IgD-negative memory B cell (primary cell): ENCODE measurements at regions not wholly inside any gene's neighbourhood (a gene's known extent, or its start where the extent isn't known, plus 50 kb on each side); places are given as distances from the start of the nearest gene placed in this dataset.

Experiments used
- H3K27ac Mint-ChIP-seq, 3 donors: one replicate each; pipeline ENCODE4 v1.8.0; 2020 to 2022; ENCODE audit warnings: mild to moderate bottlenecking in 3 of 3, mixed read lengths in 3 of 3, moderate library complexity in 1 of 3
- H3K27me3 Mint-ChIP-seq: one replicate; pipeline ENCODE4 v1.8.0; 2021; ENCODE audit warnings: mixed read lengths
- H3K36me3 Mint-ChIP-seq: one replicate; pipeline ENCODE4 v1.8.0; 2020; ENCODE audit warnings: mild to moderate bottlenecking, mixed read lengths
- H3K4me1 Mint-ChIP-seq, 3 donors: one replicate each; pipeline ENCODE4 v1.8.0; 2020 to 2022; ENCODE audit warnings: mixed read lengths in 3 of 3, mild to moderate bottlenecking in 1 of 3
- H3K4me3 Mint-ChIP-seq, 4 donors: one replicate each; pipeline ENCODE4 v1.8.0; 2020 to 2022; ENCODE audit warnings: mild to moderate bottlenecking in 4 of 4, mixed read lengths in 4 of 4, moderate library complexity in 3 of 4
- H3K9me3 Mint-ChIP-seq, 3 donors: one replicate each; pipeline ENCODE4 v1.8.0; 2020 to 2021; ENCODE audit warnings: mixed read lengths in 3 of 3, mild to moderate bottlenecking in 1 of 3

DNA sequence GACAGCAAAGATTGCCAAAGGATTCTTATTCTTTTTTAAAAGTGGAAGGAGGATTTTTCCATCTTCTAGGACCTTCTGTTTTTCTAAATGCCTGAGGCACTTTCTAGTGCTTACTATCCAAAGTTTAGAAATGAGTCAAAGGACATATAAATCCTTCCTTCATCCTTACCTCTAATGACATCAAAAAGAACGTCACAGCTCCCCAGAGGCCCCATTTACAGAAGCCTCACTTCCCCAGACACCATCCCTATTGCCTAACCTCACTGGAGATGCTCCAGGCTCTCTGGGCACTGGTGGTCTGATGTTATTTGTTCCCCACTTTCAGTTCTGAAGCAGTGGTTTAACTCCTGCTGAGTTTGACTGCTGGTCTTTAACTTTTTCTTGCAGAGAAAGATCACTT is 504.3 kb downstream of the AGTPBP1 start:
- H3K36me3 Mint-ChIP-seq: no peaks in the 10 kb centered on the region
- peaks cover 2% of the 10 kb centered on the region for H3K27me3 Mint-ChIP-seq
- H3K27ac Mint-ChIP-seq: no peak overlapping the region
- H3K9me3 Mint-ChIP-seq: peaks cover 2 to 21% (median 5%) of the 10 kb centered on the region in 3 donors
- no peaks in the 10 kb centered on the region for H3K4me1 Mint-ChIP-seq
- H3K4me3 Mint-ChIP-seq: no peak overlapping the region

DNA sequence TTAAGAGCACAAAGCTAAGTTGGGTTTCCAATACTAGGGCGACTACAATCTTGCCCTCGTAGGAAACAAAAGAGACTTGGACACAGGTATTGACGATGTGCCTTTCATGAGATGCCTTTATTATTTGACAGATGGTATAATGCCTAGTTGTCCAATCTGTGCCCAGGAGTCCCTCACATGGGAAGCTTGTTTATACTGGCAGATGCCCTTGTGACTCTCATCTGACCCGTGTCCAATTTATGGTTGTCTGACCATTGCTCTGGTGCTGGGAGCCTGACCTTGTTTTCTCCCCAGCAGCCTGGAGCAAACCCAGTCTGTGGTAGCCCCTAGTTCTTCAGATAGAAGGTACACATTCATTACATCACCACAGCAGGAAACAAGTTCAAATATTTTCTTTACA is 511.7 kb downstream of the AGTPBP1 start:
- no peak overlapping the region for H3K27ac Mint-ChIP-seq
- no peaks in the 10 kb centered on the region for H3K27me3 Mint-ChIP-seq
- peaks cover 0 to 4% (median 3%) of the 10 kb centered on the region in 3 donors for H3K9me3 Mint-ChIP-seq
- no peaks in the 10 kb centered on the region for H3K4me1 Mint-ChIP-seq
- H3K4me3 Mint-ChIP-seq: no peak overlapping the region
- H3K36me3 Mint-ChIP-seq: no peaks in the 10 kb centered on the region

DNA sequence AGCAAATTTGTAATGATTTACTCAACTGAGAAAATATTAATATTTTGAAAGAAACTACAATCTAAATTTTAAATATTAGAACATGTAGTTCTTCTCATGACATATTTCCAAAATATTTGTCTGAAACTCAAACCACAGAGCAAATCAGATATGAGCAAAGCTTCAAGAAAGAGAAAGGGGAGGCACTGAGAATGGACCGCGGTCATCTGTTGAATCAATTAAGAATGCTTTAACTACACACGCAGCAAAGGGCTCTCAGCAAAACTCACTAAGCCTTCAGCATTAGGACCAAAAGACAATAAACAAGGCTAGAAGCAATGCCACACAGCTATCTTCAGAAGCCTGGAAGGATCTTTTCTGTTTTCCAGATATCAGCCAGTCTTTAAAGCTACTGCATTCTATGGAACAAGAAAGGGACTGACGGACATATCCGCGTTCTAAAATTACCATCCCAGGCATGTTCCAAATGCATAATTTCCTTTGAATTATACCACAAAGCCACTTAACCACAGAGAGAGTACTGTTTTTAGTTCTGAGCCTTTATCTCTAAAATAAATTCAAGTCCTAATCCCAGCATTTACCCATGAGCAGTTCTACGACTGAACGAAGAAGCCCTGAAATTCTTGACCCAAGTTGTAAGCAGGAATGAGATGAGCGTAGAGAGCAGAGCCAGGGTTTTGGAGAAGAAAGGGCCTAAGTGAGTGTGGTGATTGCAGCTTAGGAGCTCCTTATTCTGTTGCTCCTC is 513.5 kb downstream of the AGTPBP1 start:
- Mint-ChIP-seq H3K4me1 (no peaks in the 10 kb centered on the region), H3K4me3 (no peak overlapping the region), H3K36me3 (no peaks in the 10 kb centered on the region), H3K27me3 (no peaks in the 10 kb centered on the region), H3K27ac (no peak overlapping the region), H3K9me3 (peaks cover 0 to 4% (median 0%) of the 10 kb centered on the region in 3 donors)

DNA sequence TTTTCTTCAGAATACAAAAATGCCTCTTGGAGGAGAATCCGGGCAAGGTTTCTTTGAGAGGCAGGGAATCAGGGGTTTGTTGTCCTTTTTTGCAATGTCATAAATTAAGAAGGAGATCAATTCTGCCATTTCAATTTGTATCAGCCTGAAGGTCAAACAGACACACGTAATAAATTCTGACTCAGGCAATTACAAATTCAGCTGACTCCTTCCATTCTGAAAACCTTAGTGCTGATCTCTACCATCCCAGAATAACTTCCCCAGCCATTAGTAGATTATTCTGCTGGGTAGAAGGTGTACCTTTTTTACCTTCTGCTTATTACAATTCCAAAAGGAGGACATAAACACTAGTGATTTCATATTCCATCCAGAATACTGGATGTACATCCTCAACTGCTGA is 516.6 kb downstream of the AGTPBP1 start:
- Mint-ChIP-seq H3K27me3 (no peaks in the 10 kb centered on the region), H3K36me3 (no peaks in the 10 kb centered on the region), H3K4me1 (no peaks in the 10 kb centered on the region), H3K9me3 (no peaks in the 10 kb centered on the region), H3K4me3 (no peak overlapping the region), H3K27ac (no peak overlapping the region)

DNA sequence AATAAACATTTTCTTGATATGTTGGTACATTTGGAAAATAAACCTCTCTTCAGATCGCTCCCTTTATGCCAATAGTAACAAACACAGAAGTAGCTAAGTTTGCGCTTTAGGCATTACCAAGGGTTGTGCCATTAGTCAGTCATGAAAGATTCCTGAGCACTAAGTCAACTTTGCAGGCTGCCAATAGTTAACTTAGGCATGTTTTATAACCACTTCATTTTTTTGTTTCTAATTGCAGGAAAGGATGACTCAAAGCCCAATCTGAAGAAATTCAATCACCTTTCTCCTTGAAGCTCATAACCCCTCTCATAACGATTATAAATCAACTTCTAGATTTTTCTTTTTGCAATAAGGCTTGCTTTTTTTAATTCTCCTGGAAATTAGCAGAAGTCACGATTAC is 517.0 kb downstream of the AGTPBP1 start:
- H3K27me3 Mint-ChIP-seq: no peaks in the 10 kb centered on the region
- no peaks in the 10 kb centered on the region for H3K9me3 Mint-ChIP-seq
- no peaks in the 10 kb centered on the region for H3K4me1 Mint-ChIP-seq
- no peak overlapping the region for H3K27ac Mint-ChIP-seq
- no peaks in the 10 kb centered on the region for H3K36me3 Mint-ChIP-seq
- no peak overlapping the region for H3K4me3 Mint-ChIP-seq

DNA sequence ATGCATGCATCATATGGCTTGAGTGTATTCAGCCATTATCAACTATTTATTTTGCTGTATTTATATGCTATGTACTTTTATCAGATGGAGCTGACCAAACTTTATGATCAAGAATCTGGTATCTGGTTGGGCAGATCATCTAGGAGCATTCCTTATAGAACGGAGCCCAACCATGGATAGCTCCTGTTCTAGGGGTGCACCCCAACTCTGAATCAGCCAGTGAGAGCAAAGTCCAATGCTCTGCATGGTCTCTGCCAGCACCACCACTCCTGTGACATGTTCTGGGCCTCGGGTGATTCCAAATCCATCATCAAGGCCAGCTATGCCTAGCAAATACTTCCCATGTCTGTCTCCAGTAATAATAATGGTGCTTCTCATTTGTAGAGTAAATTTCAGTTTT is 517.5 kb downstream of the AGTPBP1 start:
- no peaks in the 10 kb centered on the region for H3K4me1 Mint-ChIP-seq
- H3K9me3 Mint-ChIP-seq: no peaks in the 10 kb centered on the region
- H3K27me3 Mint-ChIP-seq: no peaks in the 10 kb centered on the region
- H3K27ac Mint-ChIP-seq: no peak overlapping the region
- no peaks in the 10 kb centered on the region for H3K36me3 Mint-ChIP-seq
- no peak overlapping the region for H3K4me3 Mint-ChIP-seq

DNA sequence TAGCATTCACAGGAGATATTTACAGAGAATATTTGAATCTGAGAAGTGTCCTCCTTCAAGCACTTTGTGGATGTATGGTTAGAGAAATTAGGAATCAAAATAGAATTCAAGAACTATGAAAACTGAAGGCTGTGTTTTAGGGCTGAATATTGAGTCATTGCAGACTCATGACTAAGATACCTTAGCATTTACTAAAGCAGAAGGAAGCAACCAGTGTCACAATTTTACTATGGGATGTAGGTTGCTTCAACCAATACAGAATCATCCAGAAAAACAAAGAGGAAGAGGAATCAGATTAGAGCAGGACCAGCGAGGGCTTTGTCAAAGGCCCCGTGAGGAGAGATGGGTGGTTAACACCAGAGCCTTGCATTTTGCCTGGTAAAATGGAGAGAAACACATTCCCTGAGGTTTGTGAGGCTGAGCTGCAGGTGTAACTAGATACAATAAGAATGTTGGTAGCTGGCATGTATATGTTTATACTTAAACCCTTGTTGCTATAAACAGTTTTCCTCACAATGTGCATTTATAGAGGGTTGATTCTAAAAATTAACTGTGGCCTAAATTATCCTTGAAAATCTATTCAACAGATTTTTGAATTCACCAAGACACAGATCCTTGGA is 518.1 kb downstream of the AGTPBP1 start:
- Mint-ChIP-seq H3K4me3 (no peak overlapping the region), H3K4me1 (no peaks in the 10 kb centered on the region), H3K27me3 (no peaks in the 10 kb centered on the region), H3K36me3 (no peaks in the 10 kb centered on the region), H3K9me3 (no peaks in the 10 kb centered on the region), H3K27ac (no peak overlapping the region)

DNA sequence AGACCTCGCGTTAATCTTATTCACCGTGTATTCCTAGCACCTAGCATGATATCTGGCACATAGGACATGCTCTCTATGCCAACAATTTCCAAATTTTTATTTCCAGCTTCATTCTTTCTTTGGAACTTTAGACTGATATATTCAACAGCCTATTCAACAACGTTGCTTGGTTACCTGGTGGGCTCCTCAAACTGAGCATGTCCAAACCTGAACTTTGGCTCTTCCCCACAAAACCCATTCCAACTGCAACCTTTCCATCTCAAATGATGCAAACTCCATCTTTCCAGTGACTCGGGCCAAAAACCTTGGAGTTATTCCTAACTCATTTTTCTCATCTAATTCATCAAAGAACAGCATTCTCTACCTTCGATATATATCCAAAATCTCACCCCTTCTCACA is 525.2 kb downstream of the AGTPBP1 start:
- Mint-ChIP-seq H3K27ac (no peak overlapping the region), H3K4me1 (peaks cover 0 to 1% (median 0%) of the 10 kb centered on the region in 3 donors), H3K9me3 (peaks cover 0 to 2% (median 0%) of the 10 kb centered on the region in 3 donors), H3K27me3 (peaks cover 5% of the 10 kb centered on the region), H3K4me3 (no peak overlapping the region), H3K36me3 (no peaks in the 10 kb centered on the region)

DNA sequence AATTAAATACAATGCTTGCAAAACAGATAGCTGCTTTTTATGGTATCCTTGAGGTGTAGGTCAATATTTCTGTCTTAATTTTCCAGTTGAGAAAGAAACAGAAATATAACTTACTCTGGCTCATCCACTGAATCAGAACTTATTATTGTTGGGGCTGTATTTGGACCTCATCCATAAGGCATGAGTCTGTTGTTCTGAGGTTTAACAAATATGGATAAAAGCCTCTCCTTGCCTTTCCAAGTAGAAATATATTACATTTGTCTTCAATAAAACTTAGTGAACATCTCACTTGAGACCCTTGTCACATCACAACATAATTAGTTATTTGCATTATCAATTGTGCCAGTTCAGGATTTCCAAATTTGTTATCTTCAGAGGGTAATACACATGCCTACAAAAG is 525.8 kb downstream of the AGTPBP1 start:
- Mint-ChIP-seq H3K4me3 (no peak overlapping the region), H3K27ac (no peak overlapping the region), H3K27me3 (peaks cover 5% of the 10 kb centered on the region), H3K4me1 (peaks cover 0 to 1% (median 0%) of the 10 kb centered on the region in 3 donors), H3K9me3 (peaks cover 0 to 2% (median under 1%) of the 10 kb centered on the region in 3 donors), H3K36me3 (no peaks in the 10 kb centered on the region)

DNA sequence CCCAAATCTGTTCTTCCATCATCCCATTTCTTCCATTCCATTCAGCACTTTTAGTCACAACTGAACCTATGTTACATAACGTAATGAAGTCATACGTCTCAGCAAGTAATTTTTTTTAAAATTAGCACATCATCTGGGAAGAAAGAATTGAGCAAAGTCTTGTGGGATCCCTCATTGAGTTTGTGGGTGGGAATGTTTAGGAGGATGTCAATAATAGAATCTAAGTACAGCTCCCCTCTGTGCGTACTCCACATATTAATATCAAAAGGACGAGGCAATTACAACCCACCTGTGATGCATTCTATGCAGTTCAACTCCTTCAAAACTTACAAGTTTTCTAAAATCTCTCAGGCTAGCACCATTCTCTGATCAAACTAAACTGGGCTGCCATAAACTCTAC is 526.3 kb downstream of the AGTPBP1 start:
- H3K4me1 Mint-ChIP-seq: peaks cover 0 to 1% (median 0%) of the 10 kb centered on the region in 3 donors
- H3K36me3 Mint-ChIP-seq: no peaks in the 10 kb centered on the region
- peaks cover 5% of the 10 kb centered on the region for H3K27me3 Mint-ChIP-seq

DNA sequence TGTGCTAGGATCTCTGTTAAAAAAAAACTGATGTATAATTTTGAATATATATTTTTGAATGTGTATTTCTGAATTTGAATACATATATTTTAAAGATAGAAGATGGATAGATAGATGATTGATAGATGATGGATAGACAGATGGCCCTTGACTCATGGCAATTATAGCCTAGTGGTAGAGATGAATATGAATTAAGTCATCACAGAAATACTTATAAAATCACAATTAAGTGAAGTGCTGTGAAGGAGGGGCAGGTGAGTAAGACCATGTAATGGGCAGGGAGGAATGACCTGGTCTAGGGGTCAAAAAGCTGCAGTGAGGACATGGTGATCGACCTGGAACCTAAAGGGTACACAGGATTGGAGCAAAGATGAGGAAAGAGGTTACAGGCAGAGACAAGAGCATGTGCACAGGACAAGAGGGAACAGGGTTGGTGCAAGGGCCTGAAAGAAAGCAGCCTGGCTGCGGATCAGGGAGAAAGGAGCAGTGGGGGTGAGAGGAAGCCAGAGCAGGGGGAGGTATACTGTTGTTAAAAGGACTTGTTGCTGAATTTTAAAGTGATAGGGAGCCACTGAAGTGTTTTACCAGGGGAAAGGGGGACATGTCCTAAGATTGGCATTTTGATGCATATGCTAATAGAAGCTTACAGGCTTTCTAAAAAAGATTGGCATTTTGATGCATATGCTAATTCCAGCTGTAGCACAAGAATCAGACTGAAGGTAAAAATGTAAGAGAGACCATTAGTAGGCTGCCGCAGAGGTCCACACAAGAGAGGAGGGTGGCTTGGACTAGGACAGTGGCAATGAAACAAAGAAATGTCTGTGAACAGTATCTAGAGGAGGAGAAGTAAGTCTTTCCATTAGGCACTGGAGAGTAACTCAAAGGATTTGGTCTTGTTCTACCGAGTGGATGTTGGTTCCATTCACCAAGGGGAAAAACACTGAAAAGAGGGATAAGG is 527.8 kb downstream of the AGTPBP1 start:
- H3K27me3 Mint-ChIP-seq: peaks cover 5% of the 10 kb centered on the region
- no peak overlapping the region for H3K4me3 Mint-ChIP-seq
- H3K4me1 Mint-ChIP-seq: peaks cover 0 to 1% (median 0%) of the 10 kb centered on the region in 3 donors
- no peak overlapping the region for H3K27ac Mint-ChIP-seq
- no peaks in the 10 kb centered on the region for H3K36me3 Mint-ChIP-seq
- peaks cover 0 to 2% (median 2%) of the 10 kb centered on the region in 3 donors for H3K9me3 Mint-ChIP-seq

More for the DNA sequence above, 526.3 kb downstream of the AGTPBP1 start:
- Mint-ChIP-seq H3K27ac (no peak overlapping the region), H3K4me3 (no peak overlapping the region), H3K9me3 (peaks cover 0 to 2% (median 2%) of the 10 kb centered on the region in 3 donors)

DNA sequence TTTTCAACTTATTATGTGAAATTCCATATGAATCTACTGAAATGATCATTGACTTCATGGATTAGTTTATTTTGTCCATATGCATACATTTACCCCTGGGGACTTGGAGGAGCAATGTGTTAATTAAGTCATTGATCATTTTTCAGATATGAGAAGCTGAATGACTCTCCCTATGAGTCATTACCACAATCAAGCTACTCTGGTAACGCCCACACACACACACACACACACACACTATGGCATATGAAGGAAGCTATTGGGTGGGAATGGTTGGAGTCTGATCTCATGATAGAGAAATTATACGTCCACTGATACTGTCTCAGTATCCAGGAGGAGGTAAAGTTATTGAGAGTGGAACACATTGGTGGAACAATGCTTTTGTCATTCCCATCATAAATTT is 528.9 kb downstream of the AGTPBP1 start:
- H3K27ac Mint-ChIP-seq: no peak overlapping the region
- peaks cover 0 to 1% (median 0%) of the 10 kb centered on the region in 3 donors for H3K4me1 Mint-ChIP-seq
- peaks cover under 1 to 2% (median 2%) of the 10 kb centered on the region in 3 donors for H3K9me3 Mint-ChIP-seq
- no peak overlapping the region for H3K4me3 Mint-ChIP-seq
- no peaks in the 10 kb centered on the region for H3K36me3 Mint-ChIP-seq
- H3K27me3 Mint-ChIP-seq: peaks cover 5% of the 10 kb centered on the region

DNA sequence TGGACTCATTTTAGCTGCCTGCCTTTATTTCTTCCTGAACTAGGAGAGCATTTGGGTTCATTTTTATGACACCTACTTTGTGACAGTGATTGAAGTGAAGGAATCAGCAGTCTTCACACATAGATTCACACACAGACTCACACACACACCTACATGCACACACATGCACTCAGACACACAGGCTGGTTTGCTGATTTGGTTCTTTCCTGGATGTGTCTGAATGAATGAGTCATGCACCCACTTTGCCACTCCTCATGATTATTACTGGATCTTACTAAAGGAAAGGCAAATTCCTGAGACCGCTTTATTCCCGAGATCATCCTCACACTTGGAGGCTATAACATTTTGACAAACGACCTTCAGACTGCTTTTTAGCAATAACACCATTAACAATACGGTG is 529.5 kb downstream of the AGTPBP1 start:
- no peaks in the 10 kb centered on the region for H3K36me3 Mint-ChIP-seq
- H3K27ac Mint-ChIP-seq: no peak overlapping the region
- peaks cover 0 to 1% (median 0%) of the 10 kb centered on the region in 3 donors for H3K4me1 Mint-ChIP-seq
- H3K4me3 Mint-ChIP-seq: no peak overlapping the region
- peaks cover 5% of the 10 kb centered on the region for H3K27me3 Mint-ChIP-seq
- H3K9me3 Mint-ChIP-seq: peaks cover 0 to 4% (median 2%) of the 10 kb centered on the region in 3 donors

DNA sequence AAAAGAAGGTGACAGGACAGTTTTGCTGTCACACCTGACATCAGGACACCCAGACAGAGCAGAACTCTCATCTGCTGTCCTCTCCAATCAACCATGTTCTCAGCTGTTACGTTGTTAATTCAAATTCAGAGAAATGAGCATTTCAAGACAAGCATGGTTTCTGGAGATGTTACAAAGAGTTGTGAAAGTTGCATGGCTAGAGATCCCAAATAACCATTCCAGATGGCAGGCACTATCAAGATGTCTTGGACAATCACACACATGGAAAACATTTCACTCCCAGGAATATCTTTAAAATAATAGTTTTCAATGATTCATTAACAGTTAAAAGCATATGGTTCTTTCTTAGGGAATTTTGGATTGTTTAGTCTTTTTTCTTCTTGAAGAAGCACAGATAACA is 533.1 kb downstream of the AGTPBP1 start:
- H3K36me3 Mint-ChIP-seq: peaks cover 2% of the 10 kb centered on the region
- peaks cover under 1% of the 10 kb centered on the region for H3K27me3 Mint-ChIP-seq
- H3K9me3 Mint-ChIP-seq: peaks cover 2 to 4% (median 4%) of the 10 kb centered on the region in 3 donors
- H3K4me1 Mint-ChIP-seq: no peaks in the 10 kb centered on the region
- H3K4me3 Mint-ChIP-seq: no peak overlapping the region
- H3K27ac Mint-ChIP-seq: no peak overlapping the region

DNA sequence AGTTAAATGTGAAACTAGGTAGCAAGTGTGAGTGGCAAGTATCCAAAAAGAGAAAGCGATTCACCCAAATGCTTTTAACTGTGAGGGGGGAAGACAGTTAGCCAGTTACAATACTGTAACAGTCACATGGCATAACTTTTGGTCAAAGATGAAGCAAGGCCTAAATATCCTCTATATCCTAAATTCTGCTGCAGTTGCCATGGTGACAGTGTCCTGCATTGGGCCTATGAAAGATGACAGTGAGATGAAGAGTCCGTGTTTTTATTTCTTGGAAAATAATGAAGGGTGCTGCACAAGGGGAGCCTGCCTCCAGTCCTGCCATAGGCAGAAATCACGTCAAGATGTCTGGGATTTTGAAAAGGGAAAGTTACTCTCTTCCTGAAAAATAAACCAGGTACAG is 534.6 kb downstream of the NTRK2 start:
- Mint-ChIP-seq H3K4me3 (no peak overlapping the region), H3K36me3 (peaks cover 2% of the 10 kb centered on the region), H3K27me3 (no peaks in the 10 kb centered on the region), H3K9me3 (peaks cover 0 to 4% (median 4%) of the 10 kb centered on the region in 3 donors), H3K27ac (no peak overlapping the region), H3K4me1 (no peaks in the 10 kb centered on the region)
